Subcutaneous abdominal adipose tissue (tissue), 5 donors: ENCODE measurements at regions not wholly inside any gene's neighbourhood (a gene's known extent, or its start where the extent isn't known, plus 50 kb on each side); places are given as distances from the start of the nearest gene placed in this dataset.

Source experiments
- H3K27ac ChIP-seq: one replicate; pipeline ENCODE4 v1.7.0; 2013; ENCODE audit warnings: low read depth, mild to moderate bottlenecking, inconsistent platforms, low read length, moderate library complexity
- H3K27me3 ChIP-seq, 5 donors: one replicate each; pipeline ENCODE4 v1.7.0; 2013; ENCODE audit warnings: low read length in 5 of 5, inconsistent platforms in 1 of 5; ENCODE audit not compliant: control insufficient read depth in 5 of 5, insufficient read depth in 4 of 5
- H3K36me3 ChIP-seq, 5 donors: one replicate each; pipeline ENCODE4 v1.7.0; 2013; ENCODE audit warnings: low read length in 5 of 5; ENCODE audit not compliant: control insufficient read depth in 5 of 5, insufficient read depth in 5 of 5
- H3K4me1 ChIP-seq, 5 donors: one replicate each; pipeline ENCODE4 v1.7.0; 2013; ENCODE audit warnings: low read length in 5 of 5, mild to moderate bottlenecking in 3 of 5, moderate library complexity in 1 of 5; ENCODE audit not compliant: control insufficient read depth in 5 of 5, insufficient read depth in 5 of 5
- H3K4me3 ChIP-seq, 5 donors: one replicate each; pipeline ENCODE4 v1.7.0; 2013; ENCODE audit warnings: low read length in 5 of 5, low read depth in 1 of 5
- H3K9ac ChIP-seq, 5 donors: one replicate each; pipeline ENCODE4 v1.7.0; 2013; ENCODE audit warnings: low read length in 5 of 5, mild to moderate bottlenecking in 4 of 5, moderate library complexity in 3 of 5
- H3K9me3 ChIP-seq, 5 donors: one replicate each; pipeline ENCODE4 v1.7.0; 2013; ENCODE audit warnings: low read length in 5 of 5; ENCODE audit not compliant: control insufficient read depth in 5 of 5
- donor health status: healthy.
- donor health status: healthy.
- donor health status: healthy.
- donor health status: healthy.
- donor health status: healthy.

- Histone ChIP-seq H3K36me3 (no peaks in the 10 kb centered on the region), H3K4me1 (peaks cover 0 to 5% (median 3%) of the 10 kb centered on the region in 5 donors), H3K27ac (no peak overlapping the region), H3K9me3 (no peaks in the 10 kb centered on the region), H3K9ac (no peak overlapping the region), H3K4me3 (no peak overlapping the region), H3K27me3 (no peaks in the 10 kb centered on the region)
Observed at GRCh38 chr7:80374321-80374720, 137.5 kb downstream of the GNAT3 start.

DNA sequence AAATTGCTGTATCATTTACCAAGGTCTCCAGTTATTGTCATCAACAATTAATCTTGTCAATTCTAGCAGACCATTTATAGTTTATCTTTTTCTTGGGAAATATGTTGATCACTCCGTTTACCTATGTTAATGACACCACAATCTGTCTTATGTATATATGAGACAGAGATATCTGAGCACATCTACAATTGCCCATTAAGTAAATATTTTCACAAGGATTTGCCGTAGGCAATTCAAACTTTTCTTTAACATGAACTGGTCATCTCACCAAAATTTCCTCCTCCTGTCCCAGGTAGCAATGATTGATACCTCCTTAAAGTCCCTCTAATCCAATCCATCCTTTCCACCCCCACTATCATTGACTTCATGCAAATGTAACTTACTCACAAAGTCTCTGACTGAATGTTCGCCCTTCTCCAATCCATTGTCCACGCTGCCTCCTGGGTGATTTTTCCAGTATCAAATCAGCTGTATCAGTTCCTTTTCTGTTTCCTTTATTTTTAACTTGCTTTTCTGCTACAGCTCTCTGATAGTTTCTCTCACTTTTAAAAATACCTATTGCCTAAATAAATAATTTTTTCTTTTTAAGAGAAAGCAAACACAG lies 138.3 kb downstream of the GNAT3 start:
- H3K27ac ChIP-seq: no peak overlapping the region
- H3K27me3 ChIP-seq: no peaks in the 10 kb centered on the region
- no peak overlapping the region for H3K9ac ChIP-seq

DNA sequence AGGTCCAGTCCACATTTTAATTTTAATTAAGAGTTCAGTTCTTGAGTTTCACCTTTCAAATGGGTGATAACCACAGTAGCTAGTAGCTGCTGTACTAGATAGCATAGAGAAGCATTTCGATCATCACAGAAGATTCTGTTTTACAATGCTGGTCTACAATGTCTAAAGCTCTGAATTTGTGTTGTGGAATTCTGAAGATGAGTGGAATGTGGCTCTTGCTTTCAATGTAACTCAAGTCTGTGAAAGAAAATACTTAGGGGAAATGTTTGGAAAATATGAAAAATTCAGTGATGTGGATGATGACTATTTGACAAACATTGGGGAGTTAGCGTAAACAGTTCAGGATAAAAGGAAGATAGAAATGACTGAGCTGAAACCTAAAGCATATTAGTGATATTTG lies 139.4 kb downstream of the GNAT3 start:
- no peaks in the 10 kb centered on the region for H3K27me3 ChIP-seq
- no peaks in the 10 kb centered on the region for H3K4me1 ChIP-seq
- H3K36me3 ChIP-seq: no peaks in the 10 kb centered on the region
- no peak overlapping the region for H3K4me3 ChIP-seq
- no peak overlapping the region for H3K9ac ChIP-seq
- H3K27ac ChIP-seq: no peak overlapping the region
- H3K9me3 ChIP-seq: no peaks in the 10 kb centered on the region

More for the DNA sequence above, 138.3 kb downstream of the GNAT3 start:
- Histone ChIP-seq H3K4me1 (no peaks in the 10 kb centered on the region), H3K4me3 (no peak overlapping the region), H3K36me3 (no peaks in the 10 kb centered on the region), H3K9me3 (no peaks in the 10 kb centered on the region)

DNA sequence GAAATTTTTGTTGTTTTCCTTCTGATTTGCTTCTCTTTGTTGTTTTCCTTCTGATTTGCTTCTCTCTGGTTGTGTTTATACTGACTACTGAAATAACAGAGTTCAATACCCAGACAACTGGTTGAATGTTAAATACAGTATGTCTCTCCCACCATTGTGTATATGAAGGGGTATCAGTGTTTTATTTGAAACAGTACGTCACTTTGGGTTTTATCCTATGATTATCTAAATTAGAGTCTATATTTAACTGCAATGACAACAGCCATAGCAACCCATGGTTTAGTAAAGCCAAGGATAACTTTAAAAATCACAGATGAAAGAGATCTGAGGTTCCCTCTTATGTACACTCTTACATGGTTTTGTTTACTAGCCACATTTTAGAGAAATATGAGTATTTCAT lies 141.3 kb downstream of the GNAT3 start:
- Histone ChIP-seq H3K9ac (no peak overlapping the region), H3K36me3 (no peaks in the 10 kb centered on the region), H3K4me3 (no peak overlapping the region), H3K27me3 (no peaks in the 10 kb centered on the region), H3K4me1 (no peaks in the 10 kb centered on the region), H3K9me3 (peaks cover 0 to 4% (median 3%) of the 10 kb centered on the region in 5 donors), H3K27ac (no peak overlapping the region)

GRCh38 chr7:80369321-80369720 lies 142.5 kb downstream of the GNAT3 start:
- H3K27ac ChIP-seq: no peak overlapping the region
- peaks cover 0 to 6% (median 4%) of the 10 kb centered on the region in 5 donors for H3K9me3 ChIP-seq
- H3K9ac ChIP-seq: no peak overlapping the region
- H3K27me3 ChIP-seq: no peaks in the 10 kb centered on the region
- no peak overlapping the region for H3K4me3 ChIP-seq
- H3K36me3 ChIP-seq: no peaks in the 10 kb centered on the region
- no peaks in the 10 kb centered on the region for H3K4me1 ChIP-seq

DNA sequence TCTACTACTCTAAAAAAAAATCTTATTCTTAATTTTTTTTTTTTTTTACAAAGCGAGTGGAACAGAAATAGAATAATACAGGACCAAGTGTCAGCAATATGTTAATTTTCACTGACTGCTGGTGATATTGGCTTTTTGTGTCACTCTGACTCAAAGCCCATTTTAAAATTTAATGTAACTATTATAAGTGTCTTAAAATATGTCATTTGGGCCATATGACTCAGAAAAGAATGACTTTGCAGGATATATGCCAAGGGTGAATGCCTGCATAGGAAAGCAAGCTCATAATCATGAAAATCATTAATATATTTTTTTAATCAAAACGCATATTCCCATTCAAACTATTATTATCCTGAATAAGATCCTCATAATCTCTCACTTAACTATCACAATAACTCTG lies 149.2 kb downstream of the GNAT3 start:
- H3K9me3 ChIP-seq: peaks cover 0 to 6% (median 4%) of the 10 kb centered on the region in 5 donors
- H3K4me3 ChIP-seq: no peak overlapping the region
- H3K27ac ChIP-seq: no peak overlapping the region
- H3K4me1 ChIP-seq: no peaks in the 10 kb centered on the region
- no peak overlapping the region for H3K9ac ChIP-seq
- H3K27me3 ChIP-seq: no peaks in the 10 kb centered on the region
- H3K36me3 ChIP-seq: no peaks in the 10 kb centered on the region

GRCh38 chr7:80362010-80362618 lies 149.8 kb downstream of the GNAT3 start:
- no peak overlapping the region for H3K27ac ChIP-seq
- peaks cover 0 to 4% (median 0%) of the 10 kb centered on the region in 5 donors for H3K4me1 ChIP-seq
- no peaks in the 10 kb centered on the region for H3K36me3 ChIP-seq
- no peaks in the 10 kb centered on the region for H3K27me3 ChIP-seq
- no peak overlapping the region for H3K4me3 ChIP-seq
- H3K9ac ChIP-seq: no peak overlapping the region
- peaks cover 0 to 6% (median 4%) of the 10 kb centered on the region in 5 donors for H3K9me3 ChIP-seq

GRCh38 chr7:80359476-80359875 lies 152.4 kb downstream of the GNAT3 start:
- no peak overlapping the region for H3K9ac ChIP-seq
- H3K36me3 ChIP-seq: no peaks in the 10 kb centered on the region
- H3K27me3 ChIP-seq: no peaks in the 10 kb centered on the region
- no peaks in the 10 kb centered on the region for H3K9me3 ChIP-seq
- no peak overlapping the region for H3K27ac ChIP-seq
- peaks cover 0 to 4% (median 0%) of the 10 kb centered on the region in 5 donors for H3K4me1 ChIP-seq
- H3K4me3 ChIP-seq: no peak overlapping the region

DNA sequence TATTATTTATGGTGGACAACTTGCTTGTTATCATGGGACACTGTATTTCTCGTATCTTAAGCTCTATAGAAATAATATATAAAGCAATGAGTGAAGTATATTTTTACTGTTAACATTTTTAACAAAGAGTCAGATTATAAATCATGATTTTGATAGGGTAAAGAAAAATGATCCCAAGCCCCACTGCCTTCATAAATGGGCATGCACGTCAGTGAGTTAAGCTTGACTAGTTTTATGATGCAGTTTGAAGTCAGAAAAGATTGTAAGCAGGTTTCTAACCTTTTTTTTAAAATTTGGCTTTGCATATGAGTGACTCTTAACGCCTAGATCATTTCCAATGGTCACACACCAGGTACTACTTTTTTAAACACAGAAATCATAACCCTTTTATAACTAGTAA lies 152.8 kb downstream of the GNAT3 start:
- no peak overlapping the region for H3K9ac ChIP-seq
- no peak overlapping the region for H3K27ac ChIP-seq
- H3K36me3 ChIP-seq: no peaks in the 10 kb centered on the region

GRCh38 chr7:80357530-80357929 lies 154.3 kb downstream of the GNAT3 start:
- Histone ChIP-seq H3K27me3 (no peaks in the 10 kb centered on the region), H3K4me3 (no peak overlapping the region), H3K9ac (no peak overlapping the region), H3K36me3 (no peaks in the 10 kb centered on the region), H3K9me3 (no peaks in the 10 kb centered on the region), H3K27ac (no peak overlapping the region), H3K4me1 (peaks cover 0 to 4% (median 0%) of the 10 kb centered on the region in 5 donors)

More for the DNA sequence above, 152.8 kb downstream of the GNAT3 start:
- Histone ChIP-seq H3K27me3 (no peaks in the 10 kb centered on the region), H3K4me1 (peaks cover 0 to 4% (median 0%) of the 10 kb centered on the region in 5 donors), H3K4me3 (no peak overlapping the region), H3K9me3 (no peaks in the 10 kb centered on the region)
